22Rv1 (cell line): ENCODE measurements at regions not wholly inside any gene's neighbourhood (a gene's known extent, or its start where the extent isn't known, plus 50 kb on each side); places are given as distances from the start of the nearest gene placed in this dataset.

Source experiments
- CTCF ChIP-seq: fragments of 450-650 bp; IDR thresholded peaks from 2 replicates; pipeline ENCODE4 v1.5.1; 2017; ENCODE audit warnings: mild to moderate bottlenecking
- ZFX ChIP-seq: fragments of 450-650 bp; IDR thresholded peaks from 2 replicates; pipeline ENCODE4 v1.6.1; 2017; ENCODE audit warnings: antibody characterized with exemption, borderline replicate concordance

GRCh38 chr17:63163158-63163520 lies 197.1 kb downstream of the TANC2 start:
- TF ChIP-seq CTCF: no peak
- no peak for TF ChIP-seq ZFX
